GM04503 (cell line): ENCODE measurements at regions not wholly inside any gene's neighbourhood (a gene's known extent, or its start where the extent isn't known, plus 50 kb on each side); places are given as distances from the start of the nearest gene placed in this dataset.
"Not testable (repeated sequence)": the region's sequence is repeated elsewhere in the genome, so short reads cannot be mapped to it uniquely, and the experiment has no call there.

Experiments used
- DNase-seq: peaks from one replicate; pipeline ENCODE4 v3.0.0-alpha.2; 2012; ENCODE audit warnings: low read depth

- DNase-seq: no peak
Measured at GRCh38 chr22:34841331-34841771, 224.6 kb upstream of the ISX start.

GRCh38 chr22:34841911-34842310 lies 224.0 kb upstream of the ISX start:
- DNase-seq: no peak

- DNase-seq: no peak
Measured at GRCh38 chr22:34842630-34843029, 223.3 kb upstream of the ISX start.

GRCh38 chr22:34843743-34844142 lies 222.2 kb upstream of the ISX start:
- DNase-seq: not testable (repeated sequence)

- DNase-seq: no peak
Measured at GRCh38 chr22:34845391-34845790, 220.6 kb upstream of the ISX start.

GRCh38 chr22:34847072-34847471 lies 218.9 kb upstream of the ISX start:
- no peak for DNase-seq

GRCh38 chr22:34849965-34850364 lies 216.0 kb upstream of the ISX start:
- no peak for DNase-seq

GRCh38 chr22:34851918-34852662 lies 213.9 kb upstream of the ISX start:
- DNase-seq: no peak

- no peak for DNase-seq
Measured at GRCh38 chr22:34855471-34855870, 210.5 kb upstream of the ISX start.

- no peak for DNase-seq
Measured at GRCh38 chr22:34858066-34858465, 207.9 kb upstream of the ISX start.

- DNase-seq: no peak
Measured at GRCh38 chr22:34861787-34862186, 204.2 kb upstream of the ISX start.

- no peak for DNase-seq
Measured at GRCh38 chr22:34866081-34866480, 199.9 kb upstream of the ISX start.

- DNase-seq: no peak
Measured at GRCh38 chr22:34866495-34867131, 199.3 kb upstream of the ISX start.

GRCh38 chr22:34877506-34877905 lies 188.5 kb upstream of the ISX start:
- DNase-seq: no peak

GRCh38 chr22:34878171-34878570 lies 187.8 kb upstream of the ISX start:
- no peak for DNase-seq

- DNase-seq: no peak
Measured at GRCh38 chr22:34879001-34879400, 187.0 kb upstream of the ISX start.

- DNase-seq: no peak
Measured at GRCh38 chr22:34880662-34881061, 185.3 kb upstream of the ISX start.

GRCh38 chr22:34881453-34881852 lies 184.5 kb upstream of the ISX start:
- DNase-seq: no peak

GRCh38 chr22:34885852-34886251 lies 180.1 kb upstream of the ISX start:
- no peak for DNase-seq

- no peak for DNase-seq
Measured at GRCh38 chr22:34886391-34886790, 179.6 kb upstream of the ISX start.

GRCh38 chr22:34886812-34887211 lies 179.1 kb upstream of the ISX start:
- no peak for DNase-seq

- no peak for DNase-seq
Measured at GRCh38 chr22:34897126-34897525, 168.8 kb upstream of the ISX start.

- no peak for DNase-seq
Measured at GRCh38 chr22:34902335-34902734, 163.6 kb upstream of the ISX start.

- DNase-seq: no peak
Measured at GRCh38 chr22:34903416-34903815, 162.5 kb upstream of the ISX start.
